Liver (tissue), 2 donors: ENCODE measurements at regions not wholly inside any gene's neighbourhood (a gene's known extent, or its start where the extent isn't known, plus 50 kb on each side); places are given as distances from the start of the nearest gene placed in this dataset.

ENCODE experiments used
- SP1 ChIP-seq: IDR thresholded peaks from 2 replicates; pipeline ENCODE4 v1.6.1; 2018; ENCODE audit warnings: antibody characterized with exemption, mild to moderate bottlenecking
- TF ChIP-seq, protein P1 (sequence below): IDR thresholded peaks from 2 replicates; pipeline ENCODE4 v1.6.1; 2016; ENCODE audit warnings: antibody characterized with exemption
- donor health status: healthy.

DNA sequence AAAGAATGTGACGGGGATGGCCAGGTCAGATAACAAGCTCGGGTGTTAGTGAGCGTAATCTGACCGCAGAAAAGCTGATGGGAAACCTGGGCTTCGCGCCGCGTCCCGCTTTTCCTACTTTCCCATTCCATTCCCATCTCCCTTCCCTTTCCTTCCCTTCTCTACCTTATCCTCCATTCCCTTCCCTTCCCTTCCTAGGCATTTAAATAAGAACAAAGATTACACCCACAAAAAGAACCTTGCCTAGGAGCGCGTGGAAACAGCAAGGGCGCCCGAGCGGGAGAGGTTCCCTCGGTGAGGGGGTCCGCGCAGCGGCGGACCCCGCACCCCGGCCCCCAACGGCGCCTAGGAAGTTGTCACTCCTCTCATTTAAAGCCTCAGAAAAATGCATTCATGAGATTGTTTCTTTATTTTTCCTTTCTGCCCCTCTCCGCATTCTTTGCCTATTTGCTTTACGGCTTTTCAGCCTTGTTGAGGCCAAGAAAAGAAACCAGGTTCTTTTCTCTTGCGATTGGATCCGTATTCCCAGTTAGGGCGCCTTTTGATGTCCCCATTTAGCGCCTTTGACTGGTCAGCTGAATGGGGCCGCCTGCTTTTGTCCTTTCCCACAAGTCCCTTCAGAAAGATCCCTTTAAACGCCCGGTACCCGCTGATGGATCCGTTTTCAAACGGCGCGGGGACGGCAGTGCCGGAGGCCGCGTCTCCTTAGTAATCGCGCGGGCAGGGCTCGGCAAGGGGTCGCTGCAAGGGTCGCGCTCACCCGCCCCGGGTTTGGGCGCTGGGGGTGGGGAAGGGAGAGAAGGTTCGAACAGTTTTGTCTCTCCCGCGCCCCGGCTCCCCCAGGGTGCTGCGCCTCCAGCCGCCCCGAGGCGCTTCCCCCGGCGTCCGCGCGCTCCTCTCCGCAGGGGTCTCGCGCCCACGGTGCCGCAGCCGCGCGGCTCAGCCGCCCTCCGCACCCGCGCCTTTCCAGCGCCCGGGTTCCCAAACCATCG lies 54.1 kb upstream of the TMEM33 start:
- no peak for TF ChIP-seq SP1
- TF ChIP-seq, protein P1, sequence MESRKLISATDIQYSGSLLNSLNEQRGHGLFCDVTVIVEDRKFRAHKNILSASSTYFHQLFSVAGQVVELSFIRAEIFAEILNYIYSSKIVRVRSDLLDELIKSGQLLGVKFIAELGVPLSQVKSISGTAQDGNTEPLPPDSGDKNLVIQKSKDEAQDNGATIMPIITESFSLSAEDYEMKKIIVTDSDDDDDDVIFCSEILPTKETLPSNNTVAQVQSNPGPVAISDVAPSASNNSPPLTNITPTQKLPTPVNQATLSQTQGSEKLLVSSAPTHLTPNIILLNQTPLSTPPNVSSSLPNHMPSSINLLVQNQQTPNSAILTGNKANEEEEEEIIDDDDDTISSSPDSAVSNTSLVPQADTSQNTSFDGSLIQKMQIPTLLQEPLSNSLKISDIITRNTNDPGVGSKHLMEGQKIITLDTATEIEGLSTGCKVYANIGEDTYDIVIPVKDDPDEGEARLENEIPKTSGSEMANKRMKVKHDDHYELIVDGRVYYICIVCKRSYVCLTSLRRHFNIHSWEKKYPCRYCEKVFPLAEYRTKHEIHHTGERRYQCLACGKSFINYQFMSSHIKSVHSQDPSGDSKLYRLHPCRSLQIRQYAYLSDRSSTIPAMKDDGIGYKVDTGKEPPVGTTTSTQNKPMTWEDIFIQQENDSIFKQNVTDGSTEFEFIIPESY = no peak
